A673 (cell line): ENCODE measurements at regions not wholly inside any gene's neighbourhood (a gene's known extent, or its start where the extent isn't known, plus 50 kb on each side); places are given as distances from the start of the nearest gene placed in this dataset.

Experiments
- BruUV-seq: library from RNA; stranded (reverse); fragments of 400-500 nt; replicated peaks from 2 replicates; lab custom pipeline; 2021; lab: Mats Ljungman, UMichigan
- CTCF ChIA-PET: fragments of 300-600 bp; sonication (Branson Sonifier 250); formaldehyde crosslinking; loops from one replicate; lab custom pipeline; 2022; ENCODE audit warnings: antibody characterized with exemption; lab: Charles Lee
- POLR2A ChIA-PET: fragments of 300-600 bp; sonication (Branson Sonifier 250); formaldehyde crosslinking; loops from one replicate; lab custom pipeline; 2022; ENCODE audit warnings: antibody characterized with exemption; ENCODE audit not compliant: low non-redundant PET; lab: Charles Lee
- DNase-seq: peaks from one replicate; pipeline ENCODE4 v3.0.0-alpha.2; 2015; ENCODE audit warnings: low spot score
- H3K27ac ChIP-seq: fragments of 200-600 bp; sonication (generic); 2 replicates; pipeline ENCODE4 v1.5.1; 2016; ENCODE audit warnings: mixed run types, low read depth, mild to moderate bottlenecking, mixed read lengths, antibody characterized with exemption, low read length; ENCODE audit not compliant: poor library complexity, severe bottlenecking
- H3K27me3 ChIP-seq: fragments of 200-600 bp; sonication (generic); replicated peaks from 2 replicates; pipeline ENCODE4 v1.6.1; 2017; ENCODE audit warnings: mixed run types, low read depth, mild to moderate bottlenecking, mixed read lengths, antibody characterized with exemption, low read length; ENCODE audit not compliant: insufficient read depth, poor library complexity
- H3K36me3 ChIP-seq: fragments of 200-600 bp; sonication (generic); 2 replicates; pipeline ENCODE4 v1.6.1; 2016; ENCODE audit warnings: mixed run types, mild to moderate bottlenecking, mixed read lengths, antibody characterized with exemption, low read length; ENCODE audit not compliant: insufficient read depth, poor library complexity, severe bottlenecking
- H3K4me1 ChIP-seq: fragments of 200-600 bp; sonication (generic); 2 replicates; pipeline ENCODE4 v1.6.1; 2017; ENCODE audit warnings: mixed run types, mild to moderate bottlenecking, mixed read lengths, antibody characterized with exemption, low read length; ENCODE audit not compliant: insufficient read depth, poor library complexity, severe bottlenecking
- H3K4me3 ChIP-seq: fragments of 200-600 bp; sonication (generic); 2 replicates; pipeline ENCODE4 v1.5.1; 2016; ENCODE audit warnings: low read depth, mixed run types, mild to moderate bottlenecking, mixed read lengths, low read length; ENCODE audit not compliant: poor library complexity, severe bottlenecking
- H3K9me3 ChIP-seq: fragments of 200-600 bp; sonication (generic); 2 replicates; pipeline ENCODE4 v1.6.1; 2016; ENCODE audit warnings: mixed run types, low read depth, mild to moderate bottlenecking, mixed read lengths, antibody characterized with exemption, low read length; ENCODE audit not compliant: poor library complexity, severe bottlenecking
- CTCF ChIP-seq: fragments of 300-800, 200-600 bp; sonication (generic); conservative IDR thresholded peaks from 2 replicates; pipeline ENCODE4 v1.5.1; 2017; ENCODE audit warnings: low read depth, mild to moderate bottlenecking, antibody characterized with exemption, low read length, moderate library complexity, mixed read lengths
- EZH2 ChIP-seq: fragments of 200-600 bp; sonication (generic); IDR thresholded peaks from 2 replicates; pipeline ENCODE4 v1.6.1; 2017; ENCODE audit warnings: borderline replicate concordance, low read depth, mild to moderate bottlenecking, mixed read lengths, antibody characterized with exemption, low read length; ENCODE audit not compliant: poor library complexity, severe bottlenecking
- intact Hi-C: fragments of 100-400 bp; cut with micrococcal nuclease; formaldehyde crosslinking; loops from one replicate; pipeline ENCODE4 v1.10.0; 2022; ENCODE audit not compliant: unreplicated experiment

GRCh38 chr9:71306134-71306533 lies 184.7 kb upstream of the TRPM3 start:
- Histone ChIP-seq H3K36me3 (no peaks in the 10 kb centered on the region), H3K27me3 (peaks cover 3% of the 10 kb centered on the region), H3K27ac (no peak overlapping the region), H3K4me1 (no peaks in the 10 kb centered on the region), H3K9me3 (no peaks in the 10 kb centered on the region), H3K4me3 (no peak overlapping the region)
- no TSS peak for BruUV-seq
- DNase-seq: no peak
- TF ChIP-seq CTCF: no peak
- no peak for TF ChIP-seq EZH2
- CTCF ChIA-PET: no interaction called here
- POLR2A ChIA-PET: no interaction called here
- intact Hi-C loops: no loop called here

- H3K36me3 ChIP-seq: no peaks in the 10 kb centered on the region
- BruUV-seq: no TSS peak
- H3K27me3 ChIP-seq: peaks cover 3% of the 10 kb centered on the region
- no peak overlapping the region for H3K4me3 ChIP-seq
- CTCF ChIA-PET: no interaction called here
- intact Hi-C loops: no loop called here
- no peaks in the 10 kb centered on the region for H3K4me1 ChIP-seq
- POLR2A ChIA-PET: no interaction called here
- H3K27ac ChIP-seq: no peak overlapping the region
- no peak for TF ChIP-seq CTCF
- TF ChIP-seq EZH2: no peak
- DNase-seq: no peak
- no peaks in the 10 kb centered on the region for H3K9me3 ChIP-seq
Measured at GRCh38 chr9:71303351-71303750, 181.9 kb upstream of the TRPM3 start.

GRCh38 chr9:71302776-71303175 lies 181.4 kb upstream of the TRPM3 start:
- no TSS peak for BruUV-seq
- POLR2A ChIA-PET: no interaction called here
- H3K27me3 ChIP-seq: peaks cover 3% of the 10 kb centered on the region

More at GRCh38 chr9:71302776-71303175, 181.4 kb upstream of the TRPM3 start:
- H3K4me3 ChIP-seq: no peak overlapping the region
- no peak for TF ChIP-seq EZH2
- no peak for TF ChIP-seq CTCF
- CTCF ChIA-PET: no interaction called here
- H3K27ac ChIP-seq: no peak overlapping the region
- intact Hi-C loops: no loop called here
- DNase-seq: no peak
- H3K9me3 ChIP-seq: no peaks in the 10 kb centered on the region
- H3K4me1 ChIP-seq: no peaks in the 10 kb centered on the region
- H3K36me3 ChIP-seq: no peaks in the 10 kb centered on the region
